ENCODE measurements at regions not wholly inside any gene's neighbourhood (a gene's known extent, or its start where the extent isn't known, plus 50 kb on each side); places are given as distances from the start of the nearest gene placed in this dataset.

GRCh38 chr2:209371407-209371806 is 52.4 kb upstream of the MAP2 start:
- no peaks in the 10 kb centered on the region for H3K36me3 ChIP-seq (ENCODE audit: control insufficient read depth, insufficient read depth, low read length)
- Mint-ChIP-seq H3K27me3 (ENCODE audit: insufficient read depth, unreplicated experiment) (no peaks in the 10 kb centered on the region), H3K27ac (ENCODE audit: unreplicated experiment) (no peak overlapping the region), H3K4me1 (ENCODE audit: low read depth, unreplicated experiment) (peaks cover 9% of the 10 kb centered on the region), H3K36me3 (ENCODE audit: insufficient read depth, unreplicated experiment) (no peaks in the 10 kb centered on the region), H3K9me3 (ENCODE audit: unreplicated experiment) (peaks cover 41% of the 10 kb centered on the region), H3K4me3 (ENCODE audit: unreplicated experiment) (no peak overlapping the region)
- no peaks in the 10 kb centered on the region for H3K27me3 ChIP-seq (replicated peaks; ENCODE audit: control insufficient read depth, insufficient read depth, low read length)
- no peak for DNase-seq
- TF ChIP-seq, protein P1, sequence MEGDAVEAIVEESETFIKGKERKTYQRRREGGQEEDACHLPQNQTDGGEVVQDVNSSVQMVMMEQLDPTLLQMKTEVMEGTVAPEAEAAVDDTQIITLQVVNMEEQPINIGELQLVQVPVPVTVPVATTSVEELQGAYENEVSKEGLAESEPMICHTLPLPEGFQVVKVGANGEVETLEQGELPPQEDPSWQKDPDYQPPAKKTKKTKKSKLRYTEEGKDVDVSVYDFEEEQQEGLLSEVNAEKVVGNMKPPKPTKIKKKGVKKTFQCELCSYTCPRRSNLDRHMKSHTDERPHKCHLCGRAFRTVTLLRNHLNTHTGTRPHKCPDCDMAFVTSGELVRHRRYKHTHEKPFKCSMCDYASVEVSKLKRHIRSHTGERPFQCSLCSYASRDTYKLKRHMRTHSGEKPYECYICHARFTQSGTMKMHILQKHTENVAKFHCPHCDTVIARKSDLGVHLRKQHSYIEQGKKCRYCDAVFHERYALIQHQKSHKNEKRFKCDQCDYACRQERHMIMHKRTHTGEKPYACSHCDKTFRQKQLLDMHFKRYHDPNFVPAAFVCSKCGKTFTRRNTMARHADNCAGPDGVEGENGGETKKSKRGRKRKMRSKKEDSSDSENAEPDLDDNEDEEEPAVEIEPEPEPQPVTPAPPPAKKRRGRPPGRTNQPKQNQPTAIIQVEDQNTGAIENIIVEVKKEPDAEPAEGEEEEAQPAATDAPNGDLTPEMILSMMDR (IDR thresholded peaks at IDR 0.05; ENCODE audit: insufficient read depth in 1 of 2, low read depth in 1 of 2, low read length in 1 of 2, severe bottlenecking in 1 of 2, unreplicated experiment in 1 of 2), result no peak
- ChIA-PET CTCF (no interaction called here), POLR2A (no interaction called here)
- no peak overlapping the region for H3K4me3 ChIP-seq (ENCODE audit: low read depth, low read length)
- peaks cover 5% of the 10 kb centered on the region; the same call in 1 of the 2 replicates for H3K9me3 ChIP-seq
- peaks cover 24% of the 10 kb centered on the region for H3K4me1 ChIP-seq
- intact Hi-C loops (cut with micrococcal nuclease; ENCODE audit: unreplicated experiment), result no loop called here
- BruUV-seq (replicated peaks), result no TSS peak
